GM23248 (cell line): ENCODE measurements at regions not wholly inside any gene's neighbourhood (a gene's known extent, or its start where the extent isn't known, plus 50 kb on each side); places are given as distances from the start of the nearest gene placed in this dataset.

Source experiments
- DNase-seq: peaks from one replicate; pipeline ENCODE4 v3.0.0-alpha.2; 2015
- H2AFZ ChIP-seq: fragments of 200-600 bp; sonication (generic); 2 replicates; pipeline ENCODE4 v1.6.1; 2016; ENCODE audit warnings: antibody characterized with exemption
- H3F3A ChIP-seq: fragments of 200-600 bp; sonication (generic); 2 replicates; pipeline ENCODE4 v1.6.1; 2016; ENCODE audit warnings: mild to moderate bottlenecking, antibody characterized with exemption, mixed run types; ENCODE audit not compliant: insufficient read depth
- H3K27ac ChIP-seq: fragments of 200-600 bp; sonication (generic); 2 replicates; pipeline ENCODE4 v1.5.1; 2016; ENCODE audit warnings: mild to moderate bottlenecking
- H3K27me3 ChIP-seq: fragments of 200-600 bp; sonication (generic); replicated peaks from 2 replicates; pipeline ENCODE4 v1.6.1; 2016; ENCODE audit warnings: mild to moderate bottlenecking; ENCODE audit not compliant: insufficient read depth
- H3K36me3 ChIP-seq: fragments of 200-600 bp; sonication (generic); 2 replicates; pipeline ENCODE4 v1.6.1; 2016; ENCODE audit warnings: low read depth, mild to moderate bottlenecking
- H3K4me1 ChIP-seq: fragments of 200-600 bp; sonication (generic); 2 replicates; pipeline ENCODE4 v1.6.1; 2016; ENCODE audit warnings: mild to moderate bottlenecking; ENCODE audit not compliant: insufficient read depth
- H3K4me2 ChIP-seq: fragments of 200-600 bp; sonication (generic); one replicate; pipeline ENCODE4 v1.6.1; 2016; ENCODE audit warnings: mild to moderate bottlenecking; ENCODE audit not compliant: unreplicated experiment
- H3K4me3 ChIP-seq: fragments of 200-600 bp; sonication (generic); 2 replicates; pipeline ENCODE4 v1.5.1; 2016; ENCODE audit warnings: mild to moderate bottlenecking
- H3K79me2 ChIP-seq: fragments of 200-600 bp; sonication (generic); 2 replicates; pipeline ENCODE4 v1.6.1; 2016; ENCODE audit warnings: mild to moderate bottlenecking; ENCODE audit not compliant: insufficient read depth
- H3K9ac ChIP-seq: fragments of 200-600 bp; sonication (generic); 2 replicates; pipeline ENCODE4 v1.6.1; 2016; ENCODE audit warnings: mild to moderate bottlenecking
- H3K9me2 ChIP-seq: fragments of 200-600 bp; sonication (generic); 2 replicates; pipeline ENCODE4 v1.6.1; 2016; ENCODE audit warnings: mixed run types, mild to moderate bottlenecking, moderate library complexity; ENCODE audit not compliant: insufficient read depth
- H3K9me3 ChIP-seq: fragments of 200-600 bp; sonication (generic); one replicate; pipeline ENCODE4 v1.6.1; 2017; ENCODE audit warnings: low read depth
- H4K20me1 ChIP-seq: fragments of 200-600 bp; sonication (generic); 2 replicates; pipeline ENCODE4 v1.6.0; 2016; ENCODE audit not compliant: insufficient read depth
- EZH2 ChIP-seq: fragments of 200-600 bp; sonication (generic); IDR thresholded peaks from 2 replicates; pipeline ENCODE4 v1.6.1; 2018; ENCODE audit warnings: antibody characterized with exemption, mild to moderate bottlenecking; ENCODE audit not compliant: insufficient read depth, poor library complexity, severe bottlenecking
- EZH2phosphoT487 ChIP-seq: fragments of 200-600 bp; sonication (generic); IDR thresholded peaks from 2 replicates; pipeline ENCODE4 v1.6.1; 2018; ENCODE audit warnings: antibody characterized with exemption, moderate library complexity, mild to moderate bottlenecking, low read depth; ENCODE audit not compliant: insufficient read depth
- WGBS, 2 experiments: methylation state at CpG; one replicate each; pipeline ENCODE4 v1.1.6; 2015 to 2017; ENCODE audit warnings: low lambda C conversion rate in 2 of 2, low coverage in 1 of 2; ENCODE audit errors: missing lambda C conversion rate in 2 of 2; 5-methylcytosine and 5-hydroxymethylcytosine counted together
- in situ Hi-C: fragments of 300-500 bp; cut with MboI; formaldehyde crosslinking; loops from 2 replicates; pipeline ENCODE4 v1.15.0; 2020

DNA sequence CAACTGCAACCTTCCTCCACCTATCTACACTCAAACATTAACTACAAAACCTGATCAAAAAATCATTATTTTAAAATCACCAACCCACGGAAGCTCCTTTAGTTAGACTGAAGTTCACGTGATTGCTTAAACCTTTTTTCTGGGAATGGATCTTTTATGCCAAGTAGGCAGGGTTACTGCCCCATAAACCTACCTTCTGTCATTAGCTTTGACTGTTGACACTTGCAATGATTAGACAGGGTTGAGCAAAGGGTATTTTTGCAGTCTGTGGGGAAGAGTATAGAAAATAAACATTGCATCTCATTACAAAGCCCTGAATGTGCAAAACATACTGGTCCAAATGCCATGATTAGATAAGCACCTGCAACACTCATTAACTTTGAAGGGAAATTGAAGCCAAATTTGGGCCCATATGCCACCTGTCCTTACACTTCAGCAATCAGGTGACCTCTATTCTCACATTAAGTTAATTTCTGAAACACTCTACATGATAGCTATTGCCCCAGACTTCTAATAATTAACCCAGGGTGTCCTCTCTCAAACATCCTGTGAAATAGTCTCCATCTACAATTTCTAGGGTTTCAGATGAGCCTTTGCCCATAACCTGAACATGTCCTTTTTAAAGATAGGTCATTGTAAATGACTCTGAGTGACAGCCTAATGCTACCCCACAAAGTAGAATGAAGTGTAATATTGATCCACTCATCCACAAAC, 156.0 kb upstream of the PLEKHG7 start:
- H2AFZ ChIP-seq, result no peak overlapping the region
- H3K9ac ChIP-seq, result no peak overlapping the region
- no peaks in the 10 kb centered on the region for H4K20me1 ChIP-seq
- no peak overlapping the region for H3K27ac ChIP-seq
- 0 out of 2 replicates have a peak, but pooled peaks cover 5% of the 10 kb centered on the region for H3F3A ChIP-seq
- no peaks in the 10 kb centered on the region for H3K27me3 ChIP-seq
- TF ChIP-seq EZH2phosphoT487, result no peak
- no peak for TF ChIP-seq EZH2
- no peak overlapping the region for H3K4me2 ChIP-seq
- no peaks in the 10 kb centered on the region for H3K36me3 ChIP-seq
- peaks cover 5% of the 10 kb centered on the region for H3K4me1 ChIP-seq
- in situ Hi-C loops, result no loop called here
- 89 to 99% methylated on average over 2 of the region's 2 CpGs for WGBS, 2 experiments
- H3K9me3 ChIP-seq, result no peaks in the 10 kb centered on the region
- H3K9me2 ChIP-seq, result no peaks in the 10 kb centered on the region
- H3K4me3 ChIP-seq, result no peak overlapping the region
- DNase-seq, result no peak
- H3K79me2 ChIP-seq, result no peaks in the 10 kb centered on the region

DNA sequence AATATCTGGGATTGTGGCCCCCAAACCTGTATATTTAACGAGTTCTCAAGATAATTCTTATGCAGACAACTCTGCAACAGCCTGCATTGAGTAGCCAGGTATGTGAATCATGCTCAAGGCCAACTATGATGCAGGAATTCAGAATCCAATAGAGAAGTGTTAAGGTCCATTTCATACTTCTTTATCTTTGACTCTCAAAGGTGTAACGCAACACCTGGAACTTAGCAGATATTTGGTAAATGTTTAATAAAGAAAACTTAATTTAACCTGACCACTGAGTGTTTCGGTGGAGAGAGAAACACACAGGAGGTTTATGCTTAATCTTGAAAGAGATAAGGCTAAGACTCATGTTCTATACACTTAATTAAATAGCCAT, 156.5 kb upstream of the PLEKHG7 start:
- Histone ChIP-seq H3K9ac (no peak overlapping the region), H3K4me1 (no peaks in the 10 kb centered on the region), H3F3A (no peaks in the 10 kb centered on the region), H3K9me2 (no peaks in the 10 kb centered on the region), H2AFZ (no peak overlapping the region), H3K27me3 (no peaks in the 10 kb centered on the region), H3K4me2 (no peak overlapping the region), H3K27ac (no peak overlapping the region), H3K79me2 (no peaks in the 10 kb centered on the region), H4K20me1 (no peaks in the 10 kb centered on the region), H3K4me3 (no peak overlapping the region), H3K9me3 (no peaks in the 10 kb centered on the region), H3K36me3 (no peaks in the 10 kb centered on the region)
- DNase-seq, result no peak
- 81 to 87% methylated on average over 3 of the region's 3 CpGs for WGBS, 2 experiments
- in situ Hi-C loops, result no loop called here
- TF ChIP-seq EZH2 (no peak), EZH2phosphoT487 (no peak)

DNA sequence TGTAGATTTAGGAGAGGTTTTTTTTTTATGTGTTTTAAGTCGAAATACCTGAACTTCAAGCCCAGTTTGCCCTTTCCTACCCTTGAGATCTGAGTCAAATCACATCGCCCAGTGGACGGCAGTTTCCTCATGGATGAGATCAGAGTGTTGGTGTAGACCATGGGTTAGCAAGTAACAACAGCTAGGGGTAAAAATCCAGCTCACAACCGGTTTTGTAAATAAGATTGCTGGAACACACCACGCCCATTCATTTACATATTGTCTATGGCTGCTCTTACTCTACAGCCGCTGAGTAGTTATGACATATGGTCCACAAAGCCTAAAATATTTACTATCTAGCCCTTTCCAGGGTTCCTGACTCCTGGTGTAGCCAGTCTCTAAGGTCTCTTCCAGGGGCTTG, 158.5 kb upstream of the PLEKHG7 start:
- Histone ChIP-seq H3K4me2 (no peak overlapping the region), H3K4me3 (no peak overlapping the region), H3K4me1 (peaks cover 8% of the 10 kb centered on the region), H3K9me2 (no peaks in the 10 kb centered on the region), H3F3A (peaks cover 5% of the 10 kb centered on the region; the same call in 1 of the 2 replicates), H3K36me3 (no peaks in the 10 kb centered on the region), H3K79me2 (no peaks in the 10 kb centered on the region), H3K9me3 (no peaks in the 10 kb centered on the region), H3K27ac (no peak overlapping the region), H4K20me1 (no peaks in the 10 kb centered on the region), H3K27me3 (no peaks in the 10 kb centered on the region), H2AFZ (no peak overlapping the region), H3K9ac (no peak overlapping the region)
- DNase-seq, result no peak
- TF ChIP-seq EZH2phosphoT487 (no peak), EZH2 (no peak)
- WGBS, 2 experiments, result 79 to 80% methylated on average over 6 of the region's 6 CpGs
- in situ Hi-C loops, result no loop called here

DNA sequence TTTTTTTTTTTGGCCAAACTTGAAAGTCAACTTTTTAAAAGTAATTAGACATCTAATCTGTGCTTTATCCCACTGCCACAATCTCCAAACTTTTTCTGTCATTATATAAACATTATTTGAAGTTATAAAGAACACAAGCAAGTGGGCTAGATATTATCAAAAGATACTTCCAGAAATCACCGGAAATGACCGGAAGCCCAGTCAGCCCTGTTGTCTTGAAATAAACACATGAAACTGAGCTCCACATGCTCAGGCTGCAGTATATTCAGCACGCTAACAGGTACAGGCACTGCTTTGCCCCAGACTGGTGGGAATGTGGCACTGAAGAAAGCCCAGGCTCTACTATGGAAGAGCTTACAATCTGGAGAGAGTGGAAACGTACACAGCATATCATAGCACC, 158.9 kb upstream of the PLEKHG7 start:
- Histone ChIP-seq H3K9me3 (no peaks in the 10 kb centered on the region), H3K27me3 (no peaks in the 10 kb centered on the region), H3K9ac (no peak overlapping the region), H3K4me2 (no peak overlapping the region), H3F3A (peaks cover 5% of the 10 kb centered on the region; the same call in 1 of the 2 replicates), H3K79me2 (no peaks in the 10 kb centered on the region), H3K36me3 (no peaks in the 10 kb centered on the region), H3K27ac (no peak overlapping the region), H3K4me1 (peaks cover 13% of the 10 kb centered on the region), H3K9me2 (no peaks in the 10 kb centered on the region), H2AFZ (no peak overlapping the region), H4K20me1 (no peaks in the 10 kb centered on the region), H3K4me3 (no peak overlapping the region)
- DNase-seq, result no peak
- TF ChIP-seq EZH2phosphoT487, result no peak
- no peak for TF ChIP-seq EZH2
- in situ Hi-C loops, result no loop called here
- WGBS, 2 experiments, result 93 to 98% methylated on average over 4 of the region's 4 CpGs
